Dedifferentiated amniotic fluid mesenchymal stem cell (primary cell): ENCODE measurements at regions not wholly inside any gene's neighbourhood (a gene's known extent, or its start where the extent isn't known, plus 50 kb on each side); places are given as distances from the start of the nearest gene placed in this dataset.

Experiments
- DNase-seq: peaks from one replicate; pipeline ENCODE4 v3.0.0-alpha.2; 2016; ENCODE audit errors: extremely low spot score

GRCh38 chr15:89421219-89421618 is 75.2 kb downstream of the RHCG start:
- DNase-seq, result no peak

GRCh38 chr15:89419370-89419984 is 76.9 kb downstream of the RHCG start:
- DNase-seq, result no peak

- DNase-seq, result no peak
Observed at GRCh38 chr15:89417206-89417725, 79.1 kb downstream of the RHCG start.

- no peak for DNase-seq
Observed at GRCh38 chr15:89416339-89417183, 79.8 kb downstream of the RHCG start.

GRCh38 chr15:89414571-89414970 is 79.9 kb upstream of the POLG start:
- DNase-seq, result no peak

DNA sequence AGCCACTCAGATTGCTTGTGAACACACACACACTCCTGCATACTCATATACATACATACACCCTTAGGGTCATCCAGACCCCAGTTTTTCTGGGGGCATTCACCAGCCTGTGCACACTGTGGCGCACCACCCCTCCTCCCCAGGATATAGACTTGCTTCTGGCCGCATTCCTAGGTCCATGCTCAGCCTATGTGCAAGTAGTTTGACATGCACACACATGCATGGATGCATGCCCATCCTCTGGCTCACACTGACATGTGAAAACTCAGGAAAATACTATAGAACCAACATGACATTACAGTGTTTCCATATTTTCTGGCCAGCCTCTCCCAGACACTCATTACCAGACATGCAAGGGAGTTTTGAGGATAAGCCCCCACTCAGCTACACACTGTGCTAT is 79.3 kb upstream of the POLG start:
- no peak for DNase-seq

GRCh38 chr15:89412905-89413411 is 78.3 kb upstream of the POLG start:
- no peak for DNase-seq

DNA sequence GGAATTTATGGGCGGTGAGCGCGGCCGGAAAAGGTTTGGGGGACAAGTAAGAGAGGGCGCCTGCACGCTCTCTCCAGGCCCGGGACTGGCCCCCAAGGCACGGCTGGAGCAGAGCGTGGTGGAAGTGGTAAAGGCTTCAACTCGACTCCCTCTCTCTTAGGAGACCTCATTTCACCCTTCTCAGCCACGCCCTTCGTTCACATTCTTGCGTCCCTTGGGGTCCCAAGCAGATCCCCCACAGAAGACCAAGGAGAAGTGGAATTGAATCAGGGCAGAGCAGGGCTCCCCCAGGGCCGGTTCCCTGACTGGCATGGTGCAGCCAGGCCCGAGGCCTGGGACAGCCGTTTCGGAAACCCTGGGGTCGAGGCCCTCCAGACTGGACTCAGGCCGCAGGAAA is 75.4 kb upstream of the POLG start:
- DNase-seq, result no peak

GRCh38 chr15:89409184-89410038 is 74.8 kb upstream of the POLG start:
- no peak for DNase-seq

- no peak for DNase-seq
Observed at GRCh38 chr15:89408372-89409183, 74.0 kb upstream of the POLG start.

GRCh38 chr15:89406940-89407607 is 72.5 kb upstream of the POLG start:
- DNase-seq, result no peak

- no peak for DNase-seq
Observed at GRCh38 chr15:89406218-89406939, 71.8 kb upstream of the POLG start.

GRCh38 chr15:89405494-89405893 is 70.9 kb upstream of the POLG start:
- DNase-seq, result no peak

- DNase-seq, result no peak
Observed at GRCh38 chr15:89404023-89404422, 69.4 kb upstream of the POLG start.

DNA sequence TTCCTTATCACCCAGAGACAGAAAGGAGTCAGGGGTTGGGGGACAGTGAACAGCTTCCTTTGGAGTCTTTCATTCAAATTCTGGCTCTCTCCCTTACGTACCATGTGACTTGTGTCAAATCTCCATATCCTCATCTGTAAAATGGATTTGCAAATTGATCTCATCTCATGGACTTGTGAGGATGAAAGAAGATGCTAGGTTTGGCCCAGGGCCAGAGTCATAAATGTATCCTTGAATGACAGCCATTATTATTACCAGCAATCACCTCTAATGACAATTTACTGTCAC is 67.8 kb upstream of the POLG start:
- DNase-seq, result no peak

DNA sequence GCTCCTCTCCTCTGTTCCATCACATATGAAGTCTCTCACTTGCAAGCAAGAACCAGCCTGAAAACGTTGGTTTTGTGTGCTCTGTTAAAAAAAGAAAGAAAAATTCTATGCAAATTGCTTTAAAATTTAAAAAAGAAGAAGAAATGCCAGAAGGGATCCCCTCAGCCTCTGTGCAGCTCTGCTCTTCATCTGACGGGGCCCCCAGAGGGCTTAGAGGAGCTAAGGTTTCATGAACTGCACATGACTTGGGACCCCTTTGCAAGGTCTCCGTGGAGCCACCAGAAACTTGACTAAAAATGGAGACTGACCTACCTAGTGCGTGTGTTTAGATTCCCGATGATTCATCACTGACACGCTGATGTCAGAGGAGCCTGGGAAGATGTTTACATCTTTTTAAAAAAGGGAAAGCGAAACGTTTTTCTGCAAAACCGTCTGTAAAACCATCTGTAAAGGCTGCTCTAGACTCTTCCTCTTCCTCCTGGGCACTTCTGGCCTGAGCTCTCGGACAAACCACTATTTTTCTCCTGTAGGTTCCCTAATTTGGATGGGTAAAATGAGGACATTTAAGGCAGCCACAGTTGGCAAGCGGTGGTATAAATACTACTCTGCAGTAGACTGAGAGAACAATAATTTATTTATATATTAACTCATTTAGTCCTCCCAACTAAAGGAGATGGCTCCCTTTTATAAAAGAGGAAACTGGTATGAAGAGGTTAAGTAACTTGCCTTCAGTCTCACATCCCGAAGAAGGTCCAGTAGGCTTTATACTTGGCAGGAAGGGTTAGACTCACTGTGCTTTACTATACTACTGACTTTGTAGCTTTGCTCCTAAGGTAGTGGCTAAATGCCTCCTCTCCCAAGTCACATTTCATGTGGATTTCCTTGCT is 67.2 kb upstream of the POLG start:
- DNase-seq, result peak; percentile 23

DNA sequence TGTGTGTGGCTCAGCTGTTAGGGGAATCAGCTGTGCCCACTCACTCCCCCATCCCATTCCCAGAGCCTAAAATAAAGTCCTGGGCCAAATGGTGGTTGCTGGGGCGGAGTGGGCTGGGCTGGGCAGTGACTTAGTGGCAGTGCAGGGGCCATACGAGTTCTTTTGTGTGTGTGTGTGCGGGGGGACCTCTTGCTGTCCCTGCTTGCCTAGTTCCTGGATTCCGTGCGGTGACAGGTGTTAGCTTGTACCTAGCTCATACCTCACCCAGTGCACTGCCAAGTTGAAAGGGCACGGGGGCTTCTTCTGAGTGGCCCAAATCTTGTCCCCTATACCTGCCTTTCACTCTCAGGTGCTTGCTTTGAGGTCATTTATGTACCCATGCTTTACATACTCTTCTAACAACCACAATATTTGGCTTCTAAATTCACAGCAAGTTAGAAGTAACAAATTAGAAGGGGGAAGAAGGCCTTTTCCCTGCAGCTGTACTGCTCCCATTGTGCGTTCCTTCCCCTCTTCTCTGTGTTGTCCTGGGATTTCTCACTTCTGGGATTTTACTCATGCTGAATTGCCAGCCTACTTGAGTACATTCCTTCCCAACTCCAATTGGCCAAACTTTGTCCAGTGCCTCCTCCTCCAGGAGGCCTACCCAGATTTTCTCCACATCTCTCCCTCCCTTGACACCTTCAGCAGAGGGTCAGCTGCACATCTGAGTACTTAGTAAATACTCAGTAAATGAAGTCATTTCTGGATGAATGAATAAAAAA is 66.3 kb upstream of the POLG start:
- DNase-seq, result no peak

DNA sequence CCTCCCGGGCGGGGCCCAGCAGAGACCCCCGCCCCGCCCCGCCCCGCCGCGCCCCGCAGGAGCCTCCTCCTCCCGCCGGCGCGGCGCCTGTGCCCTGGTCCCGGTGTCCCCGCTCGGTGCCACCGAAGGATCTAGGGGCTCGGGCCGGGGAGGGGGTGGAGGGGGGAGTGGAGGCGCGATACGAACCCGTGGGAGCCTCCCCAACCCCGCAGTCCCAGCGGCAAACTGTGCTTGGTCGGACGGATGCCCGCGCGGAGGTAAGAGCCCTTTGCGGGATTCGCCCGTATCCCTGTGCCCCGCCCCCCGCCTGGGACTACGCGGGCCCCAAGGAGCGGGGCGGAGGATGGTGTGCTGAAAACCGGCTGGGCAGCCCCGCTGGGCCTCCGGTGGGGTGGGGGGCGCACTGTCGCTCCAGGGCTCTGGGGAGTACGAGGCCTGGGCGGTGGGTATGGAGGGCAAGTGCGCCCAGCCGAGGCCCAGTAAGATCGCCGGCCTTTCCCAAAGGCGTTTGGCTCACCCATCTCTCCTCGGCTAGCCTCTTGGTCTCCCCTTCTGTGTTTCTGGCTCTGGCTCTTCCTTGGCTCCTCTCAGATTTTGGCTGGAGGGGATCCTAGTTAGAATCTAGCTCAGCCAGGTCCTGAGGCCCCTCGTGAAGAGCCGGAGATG is 65.6 kb upstream of the POLG start:
- no peak for DNase-seq
